H1 (cell line): ENCODE measurements at regions not wholly inside any gene's neighbourhood (a gene's known extent, or its start where the extent isn't known, plus 50 kb on each side); places are given as distances from the start of the nearest gene placed in this dataset.

Experiments used
- CTCF ChIA-PET: fragments of 300-600 bp; sonication (Branson Sonifier 250); formaldehyde crosslinking; loops from one replicate; lab custom pipeline; 2021; ENCODE audit not compliant: partially characterized antibody; lab: Charles Lee
- POLR2A ChIA-PET: fragments of 300-600 bp; sonication (Branson Sonifier 250); formaldehyde crosslinking; loops from one replicate; lab custom pipeline; 2021; ENCODE audit warnings: inconsistent platforms; ENCODE audit not compliant: partially characterized antibody; lab: Charles Lee
- DNase-seq, 2 experiments: peaks; one replicate each; pipeline versions ENCODE4 v3.0.0 to v3.0.0-alpha.2; 2010 to 2022; ENCODE audit warnings: low spot score in 2 of 2, low read depth in 1 of 2, mixed read lengths in 1 of 2
- FAIRE-seq: peaks from 2 replicates; lab custom pipeline; 2011; peaks lifted over from hg19 to GRCh38; lab: Jason Lieb, UNC
- H2AFZ ChIP-seq: 2 replicates; pipeline ENCODE4 v1.8.1; 2012; ENCODE audit warnings: low read length, inconsistent platforms
- H2AK5ac ChIP-seq: 2 replicates; pipeline ENCODE4 v1.6.1; 2013; ENCODE audit warnings: low read depth, low read length
- H2BK120ac ChIP-seq: replicated peaks from 2 replicates; pipeline ENCODE3; 2013; ENCODE audit warnings: low read depth, low read length, inconsistent platforms
- H2BK12ac ChIP-seq: 2 replicates; pipeline ENCODE4 v1.6.1; 2013; ENCODE audit warnings: low read depth, low read length
- H2BK15ac ChIP-seq: 2 replicates; pipeline ENCODE4 v1.6.1; 2013; ENCODE audit warnings: low read length
- H2BK20ac ChIP-seq: 2 replicates; pipeline ENCODE4 v1.6.1; 2013; ENCODE audit warnings: low read length
- H2BK5ac ChIP-seq: 2 replicates; pipeline ENCODE4 v1.6.1; 2013; ENCODE audit warnings: low read depth, low read length
- H3K14ac ChIP-seq: 2 replicates; pipeline ENCODE4 v1.6.1; 2013; ENCODE audit warnings: inconsistent platforms; ENCODE audit not compliant: insufficient read length
- H3K18ac ChIP-seq: 2 replicates; pipeline ENCODE4 v1.6.1; 2013; ENCODE audit warnings: low read length; ENCODE audit errors: extremely low read depth
- H3K23ac ChIP-seq: 2 replicates; pipeline ENCODE4 v1.6.1; 2013; ENCODE audit warnings: inconsistent platforms; ENCODE audit not compliant: insufficient read length
- H3K23me2 ChIP-seq: 2 replicates; pipeline ENCODE4 v1.6.1; 2013; ENCODE audit warnings: low read depth, low read length
- H3K27ac ChIP-seq: 2 replicates; pipeline ENCODE4 v1.6.1; 2011; ENCODE audit warnings: low read depth, low read length, inconsistent platforms
- H3K27me3 ChIP-seq, 4 experiments: replicated peaks in 1 of 4; 1 replicate in 1 of 4; 2 replicates in 3 of 4; pipeline versions ENCODE4 v1.6.1 to v1.8.1; 2011 to 2013; ENCODE audit warnings: low read length in 3 of 4, mild to moderate bottlenecking in 3 of 4, inconsistent platforms in 2 of 4, mixed read lengths in 2 of 4, moderate library complexity in 1 of 4; ENCODE audit not compliant: control insufficient read depth in 3 of 4, insufficient read depth in 3 of 4; ENCODE audit errors: extremely low read depth in 1 of 4
- H3K36me3 ChIP-seq, 4 experiments: 2 replicates each; pipeline versions ENCODE4 v1.6.1 to v1.8.1; 2011 to 2013; ENCODE audit warnings: mild to moderate bottlenecking in 4 of 4, low read length in 3 of 4, moderate library complexity in 2 of 4, control low read depth in 1 of 4, inconsistent platforms in 1 of 4; ENCODE audit not compliant: insufficient read depth in 4 of 4, control insufficient read depth in 2 of 4
- H3K4ac ChIP-seq: replicated peaks from 2 replicates; pipeline ENCODE3; 2013; ENCODE audit warnings: low read length, low read depth, mixed read lengths, inconsistent platforms; ENCODE audit not compliant: insufficient read length
- H3K4me1 ChIP-seq, 4 experiments: replicated peaks in 1 of 4; 1 replicate in 1 of 4; 2 replicates in 3 of 4; pipeline versions ENCODE4 v1.6.1 to v1.8.1; 2011 to 2013; ENCODE audit warnings: low read length in 3 of 4, inconsistent platforms in 2 of 4, mixed read lengths in 1 of 4; ENCODE audit not compliant: insufficient read depth in 4 of 4, control insufficient read depth in 3 of 4
- H3K4me2 ChIP-seq, 2 experiments: 2 replicates each; pipeline versions ENCODE4 v1.6.1 to v1.8.1; 2011 to 2013; ENCODE audit warnings: low read depth in 2 of 2, low read length in 2 of 2, control low read depth in 1 of 2, inconsistent platforms in 1 of 2, mild to moderate bottlenecking in 1 of 2; ENCODE audit not compliant: insufficient read depth in 1 of 2
- H3K4me3 ChIP-seq, 4 experiments: fragments of 200-600, 300-600 bp in 1 of 4; sonication (generic), shearing (Covaris generic), sonication (Bioruptor Twin) in 1 of 4; 2 replicates each; pipeline versions ENCODE4 v1.5.1 to v1.8.1; 2011 to 2016; ENCODE audit warnings: low read length in 4 of 4, low read depth in 3 of 4, control low read depth in 2 of 4, inconsistent platforms in 2 of 4, mild to moderate bottlenecking in 2 of 4, mixed read lengths in 1 of 4, moderate library complexity in 1 of 4; ENCODE audit not compliant: insufficient read depth in 2 of 4; ENCODE audit errors: extremely low read depth in 1 of 4
- H3K56ac ChIP-seq: replicated peaks from 2 replicates; pipeline ENCODE3; 2013; ENCODE audit warnings: low read depth, mild to moderate bottlenecking, mixed read lengths, low read length, inconsistent platforms; ENCODE audit not compliant: insufficient read length
- H3K79me1 ChIP-seq: 2 replicates; pipeline ENCODE4 v1.6.1; 2013; ENCODE audit warnings: low read depth, low read length, control low read depth
- H3K79me2 ChIP-seq, 2 experiments: 2 replicates each; pipeline versions ENCODE4 v1.6.1 to v1.8.1; 2012 to 2013; ENCODE audit warnings: low read length in 2 of 2, mild to moderate bottlenecking in 2 of 2, inconsistent platforms in 1 of 2; ENCODE audit not compliant: insufficient read depth in 2 of 2, control insufficient read depth in 1 of 2
- H3K9ac ChIP-seq, 4 experiments: replicated peaks in 1 of 4; 1 replicate in 1 of 4; 2 replicates in 3 of 4; pipeline versions ENCODE4 v1.6.1 to v1.8.1; 2011 to 2013; ENCODE audit warnings: low read depth in 3 of 4, low read length in 3 of 4, control low read depth in 2 of 4, mild to moderate bottlenecking in 2 of 4, moderate library complexity in 2 of 4, inconsistent platforms in 1 of 4; ENCODE audit errors: extremely low read depth in 1 of 4
- H3K9me3 ChIP-seq, 2 experiments: 2 replicates each; pipeline versions ENCODE4 v1.6.1 to v1.8.1; 2012 to 2013; ENCODE audit warnings: mild to moderate bottlenecking in 2 of 2, moderate library complexity in 2 of 2, control low read depth in 1 of 2, inconsistent platforms in 1 of 2, low read depth in 1 of 2, low read length in 1 of 2, mixed read lengths in 1 of 2; ENCODE audit not compliant: insufficient read depth in 2 of 2
- H4K20me1 ChIP-seq, 2 experiments: replicated peaks in 1 of 2; 2 replicates each; pipeline versions ENCODE3 to v1.8.1; 2011 to 2013; ENCODE audit warnings: inconsistent platforms in 2 of 2, low read length in 2 of 2, mild to moderate bottlenecking in 1 of 2; ENCODE audit not compliant: insufficient read depth in 2 of 2, control insufficient read depth in 1 of 2
- H4K5ac ChIP-seq: 2 replicates; pipeline ENCODE4 v1.6.1; 2013; ENCODE audit warnings: low read length, low read depth, mixed read lengths, inconsistent platforms; ENCODE audit not compliant: insufficient read length
- H4K8ac ChIP-seq: 2 replicates; pipeline ENCODE4 v1.8.0; 2013; ENCODE audit warnings: mild to moderate bottlenecking, moderate library complexity, low read length, inconsistent platforms; ENCODE audit not compliant: insufficient read depth; ENCODE audit errors: extremely low read depth
- H4K91ac ChIP-seq: replicated peaks from 2 replicates; pipeline ENCODE3; 2013; ENCODE audit warnings: low read length, mixed read lengths, inconsistent platforms; ENCODE audit not compliant: insufficient read length
- BRCA1 ChIP-seq: IDR thresholded peaks from 2 replicates; pipeline ENCODE4 v1.6.1; 2012; ENCODE audit warnings: low read depth, low read length, improper control_type of control experiment
- CEBPB ChIP-seq: IDR thresholded peaks from 2 replicates; pipeline ENCODE4 v1.6.1; 2012; ENCODE audit warnings: low read depth, low read length
- EP300 ChIP-seq, 2 experiments: IDR thresholded peaks; 1 replicate in 1 of 2; 2 replicates in 1 of 2; pipeline ENCODE4 v1.6.1; 2011 to 2012; ENCODE audit warnings: low read depth in 2 of 2, low read length in 2 of 2, mild to moderate bottlenecking in 2 of 2, borderline replicate concordance in 1 of 2, inconsistent platforms in 1 of 2, moderate library complexity in 1 of 2
- NANOG ChIP-seq: IDR thresholded peaks from 2 replicates; pipeline ENCODE4 v1.6.1; 2011; ENCODE audit warnings: low read length, low read depth, mild to moderate bottlenecking, inconsistent platforms; ENCODE audit not compliant: insufficient read depth, poor library complexity, severe bottlenecking
- POLR2A ChIP-seq, 2 experiments: IDR thresholded peaks; 1 replicate in 1 of 2; 2 replicates in 1 of 2; pipeline ENCODE4 v1.6.1; 2011; ENCODE audit warnings: low read depth in 2 of 2, low read length in 2 of 2, mild to moderate bottlenecking in 2 of 2; ENCODE audit errors: control extremely low read depth in 1 of 2
- TCF12 ChIP-seq: IDR thresholded peaks from 2 replicates; pipeline ENCODE4 v1.6.1; 2011; ENCODE audit warnings: low read depth, mild to moderate bottlenecking, low read length
- YY1 ChIP-seq: IDR thresholded peaks from 2 replicates; pipeline ENCODE4 v1.6.1; 2011; ENCODE audit warnings: low read depth, mild to moderate bottlenecking, low read length
- WGBS, 2 experiments: shearing (Covaris generic) in 1 of 2; methylation state at CpG; one replicate each; pipeline versions ENCODE4 v1.1.6 to v1.1.7; 2013 to 2015; ENCODE audit warnings: low lambda C conversion rate in 2 of 2, mixed read lengths in 2 of 2, inconsistent platforms in 1 of 2, low coverage in 1 of 2, missing lambda C conversion rate in 1 of 2; ENCODE audit not compliant: insufficient replicate concordance in 2 of 2, insufficient coverage in 1 of 2, insufficient read length in 1 of 2; ENCODE audit errors: extremely low coverage in 1 of 2, missing lambda C conversion rate in 1 of 2; 5-methylcytosine and 5-hydroxymethylcytosine counted together

DNA sequence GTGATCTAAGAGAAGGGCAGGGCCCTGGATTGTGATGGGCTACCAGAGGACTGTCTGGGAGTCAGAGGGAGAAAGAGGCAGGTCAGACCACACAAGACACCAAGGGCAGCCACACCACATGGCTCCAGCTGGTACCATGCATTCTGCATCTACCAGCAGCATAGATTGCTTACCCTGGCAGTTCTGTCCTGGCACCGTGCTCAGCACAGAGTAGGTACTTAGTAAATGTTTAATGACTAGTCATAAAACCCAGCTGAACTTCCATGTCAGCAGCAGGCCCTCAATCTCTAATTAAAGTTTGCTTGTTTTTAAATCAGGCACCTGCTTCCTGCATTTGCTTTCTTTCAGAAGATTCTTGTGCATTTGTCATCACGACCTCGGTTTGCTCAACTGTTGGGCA is 77.3 kb upstream of the ATP2B2 start:
- no peak overlapping the region for H2AFZ ChIP-seq
- FAIRE-seq (no peak), DNase-seq (no peak)
- WGBS, 2 experiments = 93% methylated on average over 3 of the region's 3 CpGs; no CpG with 5 or more reads in 1 of the 2 experiments
- no peak overlapping the region for H3K27ac ChIP-seq
- H3K79me2 ChIP-seq = no peaks in the 10 kb centered on the region
- no peaks in the 10 kb centered on the region for H3K23me2 ChIP-seq
- H4K8ac ChIP-seq = no peak overlapping the region
- no peaks in the 10 kb centered on the region for H4K20me1 ChIP-seq
- no peak overlapping the region for H3K23ac ChIP-seq
- H2BK20ac ChIP-seq = no peak overlapping the region
- no peak overlapping the region for H4K91ac ChIP-seq
- H3K27me3 ChIP-seq = no peaks in the 10 kb centered on the region; a peak in 1 of 7 replicates
- no peak for TF ChIP-seq TCF12
- TF ChIP-seq YY1 = no peak
- TF ChIP-seq BRCA1 = no peak
- TF ChIP-seq CEBPB = no peak
- TF ChIP-seq EP300 (IDR thresholded peaks at IDR 0.05; ENCODE audit: borderline replicate concordance in 1 of 2, low read depth in 2 of 2, low read length in 2 of 2) = no peak
- TF ChIP-seq POLR2A (IDR thresholded peaks at IDR 0.05; ENCODE audit: control extremely low read depth in 1 of 2, low read depth in 2 of 2, low read length in 2 of 2) = no peak
- TF ChIP-seq NANOG = no peak
- no peak overlapping the region for H3K14ac ChIP-seq
- no peak overlapping the region for H4K5ac ChIP-seq
- H2BK120ac ChIP-seq = no peak overlapping the region
- no peak overlapping the region for H2BK15ac ChIP-seq
- CTCF ChIA-PET = interaction anchor here (1.1 to 5.0 kb wide), 3 partner anchors 14 to 238 kb away, joined by 3 to 20 read pairs (median 3); no protein-coding TSS in a partner anchor
- H3K18ac ChIP-seq = no peak overlapping the region
- H3K9ac ChIP-seq = no peak overlapping the region
- H3K56ac ChIP-seq = no peak overlapping the region
- H2BK5ac ChIP-seq = no peak overlapping the region
- POLR2A ChIA-PET = no interaction called here
- no peaks in the 10 kb centered on the region for H3K79me1 ChIP-seq
- no peak overlapping the region for H3K4ac ChIP-seq
- no peaks in the 10 kb centered on the region for H3K36me3 ChIP-seq
- H3K4me3 ChIP-seq = no peak overlapping the region
- H3K4me1 ChIP-seq = no peaks in the 10 kb centered on the region; a peak in 1 of 7 replicates
- H2AK5ac ChIP-seq = no peak overlapping the region
- no peak overlapping the region for H3K4me2 ChIP-seq
- no peak overlapping the region for H2BK12ac ChIP-seq
- no peaks in the 10 kb centered on the region for H3K9me3 ChIP-seq
